C4-2B (cell line): ENCODE measurements at regions not wholly inside any gene's neighbourhood (a gene's known extent, or its start where the extent isn't known, plus 50 kb on each side); places are given as distances from the start of the nearest gene placed in this dataset.
"Not testable (repeated sequence)": the region's sequence is repeated elsewhere in the genome, so short reads cannot be mapped to it uniquely, and the experiment has no call there.

Experiments used
- H3K27ac ChIP-seq: fragments of 450-650 bp; 2 replicates; pipeline ENCODE4 v1.5.1; 2017
- ZFX ChIP-seq: fragments of 450-650 bp; IDR thresholded peaks from 2 replicates; pipeline ENCODE4 v1.6.1; 2017
- TF ChIP-seq, protein P1 (sequence below): fragments of 450-650 bp; conservative IDR thresholded peaks from 2 replicates; pipeline ENCODE4 v1.5.1; 2017; ENCODE audit warnings: mild to moderate bottlenecking

DNA sequence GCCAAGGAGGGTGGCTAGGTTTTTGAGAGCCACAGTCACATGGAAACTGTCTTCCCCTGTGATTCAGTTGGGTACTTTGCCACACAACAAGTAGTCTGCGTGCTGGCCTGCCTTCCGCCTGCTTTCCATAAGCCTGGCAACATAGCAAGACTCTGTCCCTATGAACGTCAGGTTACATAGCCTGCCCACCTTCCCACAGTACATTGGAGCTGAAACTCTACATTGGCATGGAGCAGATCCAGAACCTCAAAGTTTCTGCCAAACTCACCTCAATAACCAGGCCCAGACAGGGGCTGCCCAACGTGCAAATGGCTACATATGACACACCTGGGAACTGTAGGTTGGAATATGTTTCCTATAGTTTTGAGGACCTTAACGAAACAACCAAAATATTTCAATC lies 140.6 kb upstream of the PRICKLE2 start:
- TF ChIP-seq, protein P1, sequence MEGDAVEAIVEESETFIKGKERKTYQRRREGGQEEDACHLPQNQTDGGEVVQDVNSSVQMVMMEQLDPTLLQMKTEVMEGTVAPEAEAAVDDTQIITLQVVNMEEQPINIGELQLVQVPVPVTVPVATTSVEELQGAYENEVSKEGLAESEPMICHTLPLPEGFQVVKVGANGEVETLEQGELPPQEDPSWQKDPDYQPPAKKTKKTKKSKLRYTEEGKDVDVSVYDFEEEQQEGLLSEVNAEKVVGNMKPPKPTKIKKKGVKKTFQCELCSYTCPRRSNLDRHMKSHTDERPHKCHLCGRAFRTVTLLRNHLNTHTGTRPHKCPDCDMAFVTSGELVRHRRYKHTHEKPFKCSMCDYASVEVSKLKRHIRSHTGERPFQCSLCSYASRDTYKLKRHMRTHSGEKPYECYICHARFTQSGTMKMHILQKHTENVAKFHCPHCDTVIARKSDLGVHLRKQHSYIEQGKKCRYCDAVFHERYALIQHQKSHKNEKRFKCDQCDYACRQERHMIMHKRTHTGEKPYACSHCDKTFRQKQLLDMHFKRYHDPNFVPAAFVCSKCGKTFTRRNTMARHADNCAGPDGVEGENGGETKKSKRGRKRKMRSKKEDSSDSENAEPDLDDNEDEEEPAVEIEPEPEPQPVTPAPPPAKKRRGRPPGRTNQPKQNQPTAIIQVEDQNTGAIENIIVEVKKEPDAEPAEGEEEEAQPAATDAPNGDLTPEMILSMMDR, result no peak
- no peak for TF ChIP-seq ZFX
- H3K27ac ChIP-seq, result no peak overlapping the region

DNA sequence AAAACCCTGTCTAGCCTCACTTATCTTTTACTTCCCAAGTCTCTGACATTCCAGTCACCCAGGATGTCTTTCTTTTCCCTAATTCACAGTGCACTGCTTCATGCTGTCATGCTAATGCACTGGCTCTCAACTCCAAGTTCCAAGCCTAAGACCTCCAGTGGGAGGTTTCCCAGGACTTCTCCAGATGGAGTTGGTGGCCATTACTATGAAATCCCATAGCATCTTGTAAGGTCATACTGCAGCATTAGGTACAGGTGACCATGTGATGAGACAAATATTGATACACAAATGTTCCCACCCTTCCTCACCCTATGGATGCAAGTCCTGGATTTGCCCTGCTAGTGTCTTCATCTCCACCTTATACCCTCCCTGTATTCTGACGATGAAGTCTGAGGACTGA lies 138.6 kb upstream of the PRICKLE2 start:
- H3K27ac ChIP-seq, result no peak overlapping the region
- TF ChIP-seq, protein P1, result no peak

GRCh38 chr3:64361962-64362735 lies 136.9 kb upstream of the PRICKLE2 start:
- TF ChIP-seq ZFX, result no peak
- H3K27ac ChIP-seq, result no peak overlapping the region

DNA sequence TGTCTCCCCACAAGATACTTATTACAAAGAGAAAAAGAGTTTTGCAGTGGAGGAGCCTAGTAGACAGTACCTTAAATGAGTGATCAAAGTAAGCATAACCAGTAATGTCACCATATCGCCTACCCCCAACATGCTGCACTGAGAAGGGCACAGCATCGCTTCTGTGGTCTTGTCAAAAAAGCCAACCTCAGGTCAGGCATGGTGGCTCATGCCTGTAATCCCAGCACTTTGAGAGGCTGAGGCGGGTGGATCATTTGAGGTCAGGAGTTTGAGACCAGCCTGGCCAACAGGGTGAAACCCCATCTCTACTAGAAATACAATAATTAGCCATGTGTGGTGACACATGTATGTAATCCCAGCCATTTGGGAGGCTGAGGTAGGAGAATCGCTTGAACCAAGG lies 135.8 kb upstream of the PRICKLE2 start:
- H3K27ac ChIP-seq, result not testable (repeated sequence)

GRCh38 chr3:64360280-64360679 lies 135.0 kb upstream of the PRICKLE2 start:
- no peak for TF ChIP-seq ZFX

GRCh38 chr3:64359735-64360134 lies 134.5 kb upstream of the PRICKLE2 start:
- no peak for TF ChIP-seq ZFX
- TF ChIP-seq, protein P1, result no peak
- H3K27ac ChIP-seq, result no peak overlapping the region

More at GRCh38 chr3:64360280-64360679, 135.0 kb upstream of the PRICKLE2 start:
- H3K27ac ChIP-seq, result no peak overlapping the region

GRCh38 chr3:64358853-64359252 lies 133.6 kb upstream of the PRICKLE2 start:
- no peak for TF ChIP-seq ZFX
- TF ChIP-seq, protein P1, result no peak
- no peak overlapping the region for H3K27ac ChIP-seq

DNA sequence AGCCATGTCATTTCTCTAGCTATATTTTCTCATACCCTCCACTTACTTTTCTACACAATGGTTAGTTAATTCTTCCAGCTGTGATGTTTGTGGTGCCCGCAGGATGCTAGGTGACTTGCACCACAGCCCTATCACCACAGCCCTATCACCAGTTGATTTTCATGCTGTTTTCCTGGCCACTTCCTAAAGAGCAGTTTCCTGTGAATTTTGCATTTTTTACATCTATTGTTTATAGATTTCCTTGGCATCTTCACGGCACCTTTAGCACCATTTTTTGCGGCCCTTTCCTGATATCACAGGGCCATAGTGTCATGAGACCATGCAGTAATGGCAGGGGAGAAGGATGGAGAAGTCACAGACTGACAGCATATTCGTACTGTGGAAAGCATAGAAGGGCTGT lies 132.9 kb upstream of the PRICKLE2 start:
- H3K27ac ChIP-seq, result no peak overlapping the region
- TF ChIP-seq ZFX, result no peak
- TF ChIP-seq, protein P1, result no peak

- H3K27ac ChIP-seq, result no peak overlapping the region
- no peak for TF ChIP-seq ZFX
- TF ChIP-seq, protein P1, result no peak
These were observed 132.2 kb upstream of the PRICKLE2 start for GRCh38 chr3:64357481-64357880.
